K562 (cell line): ENCODE measurements at regions not wholly inside any gene's neighbourhood (a gene's known extent, or its start where the extent isn't known, plus 50 kb on each side); places are given as distances from the start of the nearest gene placed in this dataset.

Source experiments
- ATAC-seq: fragments of 200-7000 bp; cut with Tn5 transposase; 3 replicates; pipeline ENCODE4 v1.9.1; 2020; ENCODE audit warnings: moderate library complexity
- BruUV-seq: library from RNA; stranded (reverse); fragments of 400-500 nt; replicated peaks from 2 replicates; lab custom pipeline; 2021; lab: Mats Ljungman, UMichigan
- CTCF ChIA-PET: fragments of 300-600 bp; formaldehyde crosslinking; extraction: SDS; loops from one replicate; lab custom pipeline; 2021; ENCODE audit warnings: low intra/inter-chr PET ratio; lab: Yijun Ruan, JAX
- POLR2A ChIA-PET: fragments of 300-600, 350-650 bp; sonication (Branson Sonifier 250); formaldehyde crosslinking; extraction: SDS; loops from one replicate; lab custom pipeline; 2021; ENCODE audit warnings: antibody characterized with exemption, inconsistent platforms; lab: Yijun Ruan, JAX
- DNase-seq, 4 experiments: peaks; one replicate each; pipeline versions ENCODE4 v3.0.0 to v3.0.0-alpha.2; 2011 to 2018; ENCODE audit warnings: low spot score in 3 of 4, mixed read lengths in 3 of 4; ENCODE audit errors: extremely low read depth in 1 of 4
- FAIRE-seq: peaks from 2 replicates; lab custom pipeline; 2011; peaks lifted over from hg19 to GRCh38; lab: Jason Lieb, UNC
- H2AFZ ChIP-seq: 2 replicates; pipeline ENCODE4 v1.6.0; 2011; ENCODE audit warnings: low read depth, low read length, control low read depth, inconsistent platforms
- H3K27ac ChIP-seq: fragments of 200-600 bp; 3 replicates; pipeline ENCODE4 v1.8.0; 2011; ENCODE audit warnings: low read depth, mild to moderate bottlenecking, control low read depth, inconsistent platforms, low read length, moderate library complexity, mixed read lengths; ENCODE audit errors: extremely low read depth
- H3K27me3 ChIP-seq, 2 experiments: fragments of 300-600 bp in 1 of 2; 2 replicates in 1 of 2; 3 replicates in 1 of 2; pipeline versions ENCODE4 v1.6.0 to v1.8.0; 2011; ENCODE audit warnings: inconsistent platforms in 2 of 2, low read length in 2 of 2, mild to moderate bottlenecking in 1 of 2, mixed read lengths in 1 of 2, moderate library complexity in 1 of 2; ENCODE audit not compliant: control insufficient read depth in 2 of 2, insufficient read depth in 2 of 2
- H3K36me3 ChIP-seq: fragments of 300-600 bp; 3 replicates; pipeline ENCODE4 v1.8.0; 2011; ENCODE audit warnings: mild to moderate bottlenecking, low read length, inconsistent platforms; ENCODE audit not compliant: control insufficient read depth, insufficient read depth
- H3K4me1 ChIP-seq, 2 experiments: fragments of 200-600 bp in 1 of 2; replicated peaks in 1 of 2; 2 replicates in 1 of 2; 3 replicates in 1 of 2; pipeline versions ENCODE4 v1.5.1 to v1.8.0; 2011; ENCODE audit warnings: inconsistent platforms in 2 of 2, low read length in 2 of 2, mild to moderate bottlenecking in 1 of 2, mixed read lengths in 1 of 2, moderate library complexity in 1 of 2; ENCODE audit not compliant: control insufficient read depth in 2 of 2, insufficient read depth in 2 of 2
- H3K4me2 ChIP-seq: 2 replicates; pipeline ENCODE4 v1.6.1; 2011; ENCODE audit warnings: low read length, control low read depth, inconsistent platforms, mixed read lengths; ENCODE audit not compliant: insufficient read depth
- H3K4me3 ChIP-seq: fragments of 200-600 bp; sonication (generic), shearing (Covaris generic); 2 replicates; pipeline ENCODE4 v1.5.1; 2016; ENCODE audit warnings: control low read depth, inconsistent platforms
- H3K79me2 ChIP-seq: fragments of 200-600 bp; 3 replicates; pipeline ENCODE4 v1.8.0; 2011; ENCODE audit warnings: low read length, inconsistent platforms; ENCODE audit not compliant: control insufficient read depth, insufficient read depth
- H3K9ac ChIP-seq, 2 experiments: 2 replicates each; pipeline versions ENCODE4 v1.6.0 to v1.6.1; 2011; ENCODE audit warnings: low read depth in 2 of 2, low read length in 2 of 2, control low read depth in 1 of 2, inconsistent platforms in 1 of 2, mild to moderate bottlenecking in 1 of 2, mixed read lengths in 1 of 2; ENCODE audit not compliant: insufficient read depth in 1 of 2
- H3K9me1 ChIP-seq: one replicate; pipeline ENCODE4 v1.6.0; 2011; ENCODE audit warnings: inconsistent platforms, mild to moderate bottlenecking, low read length, moderate library complexity; ENCODE audit not compliant: control insufficient read depth, insufficient read depth
- H3K9me3 ChIP-seq: replicated peaks from 2 replicates; pipeline ENCODE4 v1.5.1; 2011; ENCODE audit warnings: low read depth, low read length, inconsistent platforms; ENCODE audit not compliant: control insufficient read depth, insufficient read depth
- H4K20me1 ChIP-seq: replicated peaks from 2 replicates; pipeline ENCODE4 v1.6.1; 2011; ENCODE audit warnings: low read length, inconsistent platforms, mixed read lengths; ENCODE audit not compliant: control insufficient read depth, insufficient read depth
- ATF3 ChIP-seq, 2 experiments: fragments of 450-650 bp in 1 of 2; sonication (generic) in 1 of 2; formaldehyde crosslinking in 1 of 2; IDR thresholded peaks in 1 of 2; conservative IDR thresholded peaks in 1 of 2; 2 replicates each; pipeline versions ENCODE4 v1.6.1 to v1.8.1; 2016 to 2023; ENCODE audit warnings: mild to moderate bottlenecking in 2 of 2, moderate library complexity in 2 of 2, inconsistent platforms in 1 of 2, missing genetic modification reagents in 1 of 2
- BRF1 ChIP-seq: IDR thresholded peaks from 3 replicates; pipeline ENCODE4 v1.6.1; 2011; ENCODE audit warnings: borderline replicate concordance, mild to moderate bottlenecking; ENCODE audit not compliant: insufficient read length; ENCODE audit errors: extremely low read depth
- CBFA2T3 ChIP-seq: fragments of 450-650 bp; IDR thresholded peaks from 2 replicates; pipeline ENCODE4 v1.6.1; 2017
- CEBPB ChIP-seq: fragments of 450-650 bp; IDR thresholded peaks from 2 replicates; pipeline ENCODE4 v1.6.1; 2016; ENCODE audit warnings: missing genetic modification characterization, missing compliant biosample characterization
- CEBPG ChIP-seq, 3 experiments: fragments of 200-800 bp in 1 of 3; sonication (Bioruptor generic) in 1 of 3; sonication (generic) in 1 of 3; formaldehyde crosslinking in 1 of 3; IDR thresholded peaks in 2 of 3; conservative IDR thresholded peaks in 1 of 3; 2 replicates each; pipeline versions ENCODE4 v1.6.1 to v1.8.0; 2016 to 2022; ENCODE audit warnings: missing compliant biosample characterization in 2 of 3, missing genetic modification characterization in 2 of 3, mild to moderate bottlenecking in 1 of 3, missing genetic modification reagents in 1 of 3
- CREB1 ChIP-seq, 2 experiments: sonication (generic) in 1 of 2; formaldehyde crosslinking in 1 of 2; IDR thresholded peaks; 2 replicates each; pipeline versions ENCODE4 v1.6.1 to v1.8.0; 2012 to 2022; ENCODE audit warnings: inconsistent platforms in 1 of 2, mild to moderate bottlenecking in 1 of 2, missing genetic modification reagents in 1 of 2, moderate library complexity in 1 of 2
- E2F4 ChIP-seq: sonication (generic); formaldehyde crosslinking; IDR thresholded peaks from 2 replicates; pipeline ENCODE4 v1.8.0; 2022; ENCODE audit warnings: mild to moderate bottlenecking, low read depth, missing genetic modification reagents
- FOXM1 ChIP-seq, 2 experiments: fragments of 450-650 bp in 1 of 2; sonication (generic) in 1 of 2; formaldehyde crosslinking in 1 of 2; IDR thresholded peaks; 2 replicates each; pipeline versions ENCODE4 v1.6.1 to v1.9.0; 2017 to 2022; ENCODE audit warnings: low read depth in 2 of 2, mild to moderate bottlenecking in 2 of 2, missing genetic modification reagents in 1 of 2, moderate library complexity in 1 of 2
- KAT8 ChIP-seq: fragments of 450-650 bp; IDR thresholded peaks from 2 replicates; pipeline ENCODE4 v1.6.1; 2016; ENCODE audit warnings: low read depth, mild to moderate bottlenecking
- MEIS2 ChIP-seq: fragments of 450-650 bp; IDR thresholded peaks from 2 replicates; pipeline ENCODE4 v1.6.1; 2014; ENCODE audit warnings: mild to moderate bottlenecking; ENCODE audit not compliant: partially characterized antibody
- MTA1 ChIP-seq: fragments of 450-650 bp; IDR thresholded peaks from 2 replicates; pipeline ENCODE4 v1.6.1; 2017; ENCODE audit warnings: borderline replicate concordance
- MXI1 ChIP-seq: IDR thresholded peaks from 2 replicates; pipeline ENCODE4 v1.6.1; 2011; ENCODE audit warnings: low read depth, mild to moderate bottlenecking, improper control_type of control experiment, low read length
- PBX2 ChIP-seq, 2 experiments: IDR thresholded peaks in 1 of 2; conservative IDR thresholded peaks in 1 of 2; 2 replicates each; pipeline ENCODE4 v1.6.1; 2016; ENCODE audit warnings: low read depth in 2 of 2, mild to moderate bottlenecking in 1 of 2, missing compliant biosample characterization in 1 of 2, missing genetic modification characterization in 1 of 2, moderate library complexity in 1 of 2
- PPARD ChIP-seq: fragments of 250-450 bp; sonication (Bioruptor Pico); IDR thresholded peaks from 2 replicates; pipeline ENCODE4 v1.8.0; 2022; ENCODE audit warnings: inconsistent platforms, mild to moderate bottlenecking, moderate library complexity
- ZBTB8A ChIP-seq: fragments of 450-650 bp; IDR thresholded peaks from 2 replicates; pipeline ENCODE4 v1.6.1; 2018; ENCODE audit warnings: mild to moderate bottlenecking, moderate library complexity; ENCODE audit not compliant: partially characterized antibody
- ZNF253 ChIP-seq: fragments of 250-450 bp; sonication (Bioruptor Pico); conservative IDR thresholded peaks from 2 replicates; pipeline ENCODE4 v1.6.1; 2021; ENCODE audit warnings: mild to moderate bottlenecking
- ZNF696 ChIP-seq: fragments of 250-450 bp; sonication (Bioruptor Pico); conservative IDR thresholded peaks from 2 replicates; pipeline ENCODE4 v1.4.0; 2020; ENCODE audit warnings: mild to moderate bottlenecking, moderate library complexity
- WGBS: fragments of 100-300 bp; shearing (Covaris generic); methylation state at CpG from one replicate; pipeline ENCODE4 v1.1.6; 2016; ENCODE audit warnings: low coverage, mixed read lengths; ENCODE audit not compliant: insufficient coverage; ENCODE audit errors: missing lambda C conversion rate; 5-methylcytosine and 5-hydroxymethylcytosine counted together
- in situ Hi-C: fragments of 300-500 bp; cut with MboI; formaldehyde crosslinking; loops from 4 replicates; pipeline ENCODE4 v1.15.0; 2018; ENCODE audit warnings: inconsistent platforms, mixed read lengths
- intact Hi-C: fragments of 100-400 bp; cut with micrococcal nuclease; formaldehyde crosslinking; loops from 2 replicates; pipeline ENCODE4 v1.14.2; 2022

- no peak for DNase-seq
- WGBS, result 53% methylated on average over 1 of the region's 1 CpG
- TF ChIP-seq FOXM1 (IDR thresholded peaks at IDR 0.05; ENCODE audit: low read depth) (no peak), FOXM1 (CRISPR knock-in tag; IDR thresholded peaks at IDR 0.05; ENCODE audit: low read depth) (no peak), PBX2 (CRISPR knock-in tag; IDR thresholded peaks at IDR 0.05; ENCODE audit: low read depth) (no peak), PBX2 (tag; conservative IDR thresholded peaks at IDR 0.05; ENCODE audit: low read depth) (peak; percentile 39; the same call in 1 of the 2 replicates), ZBTB8A (no peak), MXI1 (no peak), CBFA2T3 (0 out of 2 replicates have a peak, but pooled peaks have one; percentile 6), MTA1 (no peak), ZNF696 (CRISPR knock-in tag) (no peak), CEBPB (tag) (peak; percentile 77), KAT8 (no peak), CREB1 (IDR thresholded peaks at IDR 0.05) (no peak), CREB1 (CRISPR knock-in tag; IDR thresholded peaks at IDR 0.05) (no peak), BRF1 (no peak), CEBPG (CRISPR knock-in tag; IDR thresholded peaks at IDR 0.05) (no peak), CEBPG (tag; conservative IDR thresholded peaks at IDR 0.05 in 1 of 2, IDR thresholded peaks at IDR 0.05 in 1 of 2) (peak; percentile 54; a peak in 2 of 4 replicates), ATF3 (IDR thresholded peaks at IDR 0.05) (no peak), ATF3 (CRISPR knock-in tag; conservative IDR thresholded peaks at IDR 0.05) (no peak), PPARD (CRISPR knock-in tag) (no peak), MEIS2 (peak; percentile 18), ZNF253 (CRISPR knock-in tag) (no peak), E2F4 (CRISPR knock-in tag) (no peak)
Observed at GRCh38 chr10:61039868-61040267, 95.9 kb upstream of the RHOBTB1 start.

More at GRCh38 chr10:61039868-61040267, 95.9 kb upstream of the RHOBTB1 start:
- H3K79me2 ChIP-seq, result no peaks in the 10 kb centered on the region
- peaks cover 0 to 6% of the 10 kb centered on the region in 2 experiments; a peak in 1 of 5 replicates for H3K4me1 ChIP-seq
- H3K27me3 ChIP-seq, result no peaks in the 10 kb centered on the region
- H3K9ac ChIP-seq, result no peak overlapping the region
- H3K9me3 ChIP-seq, result no peaks in the 10 kb centered on the region
- BruUV-seq, result no TSS peak
- no peaks in the 10 kb centered on the region for H3K9me1 ChIP-seq
- intact Hi-C loops (no loop called here), in situ Hi-C loops (no loop called here)
- POLR2A ChIA-PET, result interaction anchor here (1.0 to 2.0 kb wide), 2 partner anchors 9 to 13 kb away, joined by 3 to 9 read pairs; no protein-coding TSS in a partner anchor
- H3K36me3 ChIP-seq, result no peaks in the 10 kb centered on the region
- no peak overlapping the region for H2AFZ ChIP-seq
- no peak for ATAC-seq
- no peak overlapping the region for H3K4me3 ChIP-seq
- H3K27ac ChIP-seq, result no peak overlapping the region
- FAIRE-seq, result no peak
- CTCF ChIA-PET, result no interaction called here
- H3K4me2 ChIP-seq, result no peak overlapping the region
- H4K20me1 ChIP-seq, result no peaks in the 10 kb centered on the region
